HUDEP-2 (cell line): ENCODE measurements at regions not wholly inside any gene's neighbourhood (a gene's known extent, or its start where the extent isn't known, plus 50 kb on each side); places are given as distances from the start of the nearest gene placed in this dataset.
"Not testable (repeated sequence)": the region's sequence is repeated elsewhere in the genome, so short reads cannot be mapped to it uniquely, and the experiment has no call there.

ENCODE experiments used
- DNase-seq, 76 experiments: peaks; one replicate each; lab custom pipeline; 2025; ENCODE audit not compliant: unreplicated experiment in 76 of 76; lab: John Stamatoyannopoulos, UW

DNA sequence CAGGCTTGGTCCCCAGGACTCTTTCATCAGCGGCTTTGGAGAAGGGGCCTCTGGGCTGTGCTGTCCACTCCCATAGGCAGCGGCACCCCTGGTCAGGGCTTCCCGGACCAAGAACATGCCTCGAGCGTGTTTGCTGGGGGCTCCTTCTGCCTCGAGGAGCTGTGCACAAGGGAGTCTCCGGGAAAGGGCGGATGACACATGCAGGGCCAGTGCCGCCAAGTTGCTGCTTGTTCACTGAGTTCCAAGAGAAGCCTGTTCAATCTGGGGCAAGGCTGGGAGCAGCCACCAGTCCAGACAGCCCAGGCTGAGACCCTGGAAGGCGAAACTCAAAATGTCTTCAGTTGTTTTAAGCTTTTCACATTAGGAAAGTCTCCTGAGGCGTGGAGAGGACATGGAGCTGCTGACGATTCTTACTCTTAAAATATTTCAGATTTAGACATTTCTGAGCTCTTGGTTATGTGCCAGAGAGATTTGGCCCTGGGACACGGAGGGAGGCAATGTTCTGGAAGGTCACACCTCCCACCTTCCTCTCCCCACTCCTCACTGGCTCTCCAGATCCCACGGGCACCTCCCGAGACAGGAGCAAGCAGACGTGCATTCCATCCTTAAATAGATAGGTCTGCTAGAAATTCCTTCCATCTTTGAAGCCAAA, 84.5 kb upstream of the ZNF469 start:
- DNase-seq = no peak

DNA sequence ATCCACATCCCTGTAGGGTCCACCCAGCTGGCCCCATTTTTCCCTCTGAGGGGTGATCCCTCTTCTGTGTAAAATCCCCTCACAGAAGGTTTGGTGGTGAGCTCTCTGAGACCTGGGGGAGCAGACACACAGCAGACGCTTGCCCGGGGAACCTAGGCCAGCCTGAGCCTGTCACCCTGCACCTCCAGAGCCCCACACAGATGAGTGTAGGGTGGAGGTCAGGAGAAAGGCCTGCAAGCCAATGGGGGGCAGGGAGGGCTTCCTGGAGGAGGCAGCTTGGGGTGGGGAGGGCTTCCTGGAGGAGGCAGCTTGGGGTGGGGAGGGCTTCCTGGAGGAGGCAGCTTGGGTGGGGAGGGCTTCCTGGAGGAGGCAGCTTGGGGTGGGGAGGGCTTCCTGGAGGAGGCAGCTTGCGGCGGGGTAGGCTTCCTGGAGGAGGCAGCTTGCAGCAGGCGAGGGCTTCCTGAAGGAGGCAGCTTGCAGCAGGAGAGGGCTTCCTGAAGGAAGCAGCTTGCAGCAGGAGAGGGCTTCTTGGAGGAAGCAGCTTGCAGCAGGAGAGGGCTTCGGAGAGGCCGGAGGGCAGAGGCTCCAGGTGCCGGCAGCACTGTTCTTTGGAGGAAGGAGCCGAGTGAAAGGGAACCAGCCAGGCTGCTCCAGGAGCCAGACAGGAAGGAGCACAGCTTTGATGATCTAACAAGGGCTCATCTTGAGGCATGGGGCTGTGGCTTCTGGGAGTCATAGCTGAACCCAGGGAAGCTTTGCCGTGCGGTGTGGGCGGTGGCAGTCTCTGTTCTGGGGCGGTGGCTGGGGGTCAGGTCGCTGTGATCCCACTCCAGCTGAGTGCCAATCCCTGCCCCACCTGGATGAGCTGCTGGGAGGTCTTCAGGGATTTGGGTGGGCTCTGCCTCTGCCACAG, 83.7 kb upstream of the ZNF469 start:
- DNase-seq = no peak

- DNase-seq = no peak
Observed at GRCh38 chr16:88299751-88300462, 82.9 kb upstream of the ZNF469 start.

GRCh38 chr16:88300463-88300835, 82.3 kb upstream of the ZNF469 start:
- DNase-seq = no peak

DNA sequence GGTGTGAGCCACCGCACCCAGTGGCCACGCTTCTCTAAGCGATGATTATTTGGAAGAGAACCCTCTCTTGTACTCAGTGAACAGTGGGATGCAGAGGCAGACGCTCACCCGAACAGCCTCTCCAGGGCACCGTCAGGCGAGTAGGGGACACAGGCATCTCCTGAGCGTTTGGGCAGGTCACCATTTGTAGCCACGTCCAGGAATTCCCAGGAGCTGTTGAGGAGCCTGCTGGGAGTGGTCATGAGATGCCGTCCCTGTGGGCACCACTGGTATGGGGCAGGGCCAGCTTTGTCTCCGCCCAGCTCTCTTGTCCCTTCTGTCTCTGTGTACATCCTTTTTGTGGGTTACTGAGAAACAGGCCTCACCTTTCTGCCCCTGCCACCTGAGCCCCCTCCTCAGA, 81.3 kb upstream of the ZNF469 start:
- no peak for DNase-seq

- no peak for DNase-seq
Observed at GRCh38 chr16:88301886-88302285, 80.9 kb upstream of the ZNF469 start.

- DNase-seq = no peak
Observed at GRCh38 chr16:88302666-88303065, 80.1 kb upstream of the ZNF469 start.

GRCh38 chr16:88303405-88303804, 79.4 kb upstream of the ZNF469 start:
- DNase-seq = no peak

DNA sequence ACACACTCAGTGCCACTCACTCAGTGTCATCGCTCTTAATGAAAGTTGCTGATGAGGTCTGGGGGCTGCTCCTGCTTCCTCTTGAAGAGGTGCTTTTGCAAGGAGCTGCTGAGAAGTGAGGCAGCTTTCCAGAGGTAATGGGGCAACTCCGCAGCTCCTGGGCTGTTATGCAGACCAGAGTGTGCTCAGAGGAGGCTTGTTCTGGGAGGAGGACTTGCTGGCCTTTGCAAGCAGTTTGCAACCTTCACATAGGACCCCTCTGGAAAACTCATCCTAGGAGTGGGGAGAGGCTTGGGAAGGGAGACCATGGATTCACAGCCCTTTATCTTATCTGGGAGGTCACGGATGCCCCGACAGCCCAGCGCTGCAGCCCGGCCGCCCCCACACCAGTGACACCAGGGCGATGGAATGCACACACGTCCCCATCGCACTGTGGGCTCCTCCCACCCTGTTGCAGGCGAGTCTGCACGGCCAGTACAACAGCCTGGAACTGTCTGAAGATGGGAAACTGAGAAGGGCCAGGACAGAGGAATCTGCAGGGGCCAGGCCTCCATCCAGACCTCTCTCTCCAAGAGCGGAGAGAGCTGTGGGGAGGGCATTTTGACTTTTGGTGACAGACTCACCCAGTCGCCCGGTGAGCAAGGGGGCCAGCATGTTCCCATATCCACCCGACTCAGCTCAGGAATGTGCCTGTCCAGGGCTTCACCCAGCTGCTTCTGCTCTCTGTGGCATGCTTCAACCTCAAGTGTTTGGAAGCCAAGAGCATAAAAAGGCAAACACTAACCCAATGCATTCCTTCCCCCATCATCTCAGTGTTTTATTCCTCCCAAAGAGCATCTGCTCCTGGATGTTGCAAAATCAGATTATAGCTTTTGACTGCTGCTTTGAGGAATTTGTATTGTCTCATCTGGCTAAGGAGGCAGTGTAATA, 78.6 kb upstream of the ZNF469 start:
- DNase-seq = no peak

DNA sequence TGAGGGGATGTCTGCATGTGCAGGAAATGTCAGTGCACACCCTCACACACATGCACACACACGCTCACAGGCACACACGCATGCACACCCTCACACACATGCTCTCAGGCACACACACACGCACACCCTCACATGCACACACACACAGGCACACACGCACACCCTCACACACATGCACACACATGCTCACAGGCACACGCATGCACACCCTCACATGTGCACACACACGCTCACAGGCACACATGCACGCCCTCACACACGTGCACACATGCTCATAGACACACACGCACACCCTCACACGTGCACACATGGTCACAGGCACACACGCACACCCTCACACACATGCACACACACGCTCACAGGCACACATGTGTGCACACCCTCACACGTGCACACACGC, 77.6 kb upstream of the ZNF469 start:
- DNase-seq = no peak

DNA sequence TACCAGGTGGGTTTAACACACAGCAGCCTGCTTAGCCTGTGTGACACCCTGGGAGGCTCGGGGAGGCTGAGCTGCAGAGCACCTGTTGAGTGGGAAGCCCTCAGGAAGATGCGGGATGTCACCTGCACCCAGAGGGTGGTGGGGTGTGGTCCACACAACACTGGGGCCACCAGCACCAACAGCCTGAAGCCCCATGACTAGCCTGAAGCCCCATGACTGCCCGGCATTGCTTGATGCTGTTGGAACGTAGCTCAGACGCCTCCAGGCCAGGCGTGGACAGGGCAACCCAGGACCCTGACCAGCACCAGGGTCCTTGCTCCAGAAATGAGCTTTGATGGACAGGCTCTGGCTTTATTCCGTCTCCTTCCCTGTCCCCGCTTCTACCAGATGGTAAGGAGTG, 76.3 kb upstream of the ZNF469 start:
- DNase-seq = no peak

GRCh38 chr16:88306860-88307545, 75.8 kb upstream of the ZNF469 start:
- no peak for DNase-seq

DNA sequence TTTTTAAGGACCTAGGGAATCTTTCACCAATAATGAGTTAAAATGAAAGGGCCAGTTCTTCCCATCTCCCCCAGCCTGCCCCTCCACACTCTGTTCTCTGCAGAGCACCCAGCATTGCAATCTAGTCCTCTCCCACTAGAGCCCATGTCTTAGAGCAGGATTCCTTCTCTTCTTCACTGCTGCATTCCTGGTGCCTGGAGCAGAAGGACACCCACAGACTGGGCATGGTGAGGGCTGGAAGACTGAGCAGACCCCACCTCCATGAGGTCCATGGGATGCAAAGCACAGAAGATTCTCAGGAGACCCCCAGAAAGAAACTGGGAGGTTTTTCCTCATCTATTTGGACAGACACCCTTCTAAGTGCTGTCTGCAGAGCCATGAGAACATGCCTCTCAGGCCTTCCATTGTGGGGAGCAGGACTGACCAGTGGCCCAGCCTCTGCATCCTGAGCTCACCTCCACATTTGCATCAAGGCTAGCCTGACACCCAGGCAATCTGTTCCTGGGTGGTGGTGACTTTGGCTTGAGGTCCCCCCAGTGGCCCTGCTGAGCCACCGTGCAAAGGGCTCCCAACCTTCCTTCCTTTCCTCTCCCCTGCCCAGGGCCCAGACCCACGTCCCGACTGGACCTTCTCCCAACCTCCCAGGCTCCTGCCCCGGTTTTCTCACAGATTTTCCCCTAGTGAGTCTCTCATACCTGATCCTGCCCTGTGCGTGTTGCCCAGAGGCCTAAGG, 74.2 kb upstream of the ZNF469 start:
- peak in 1 of 76 experiments; percentile 10 for DNase-seq

- no peak for DNase-seq
Observed at GRCh38 chr16:88309174-88309907, 73.4 kb upstream of the ZNF469 start.

GRCh38 chr16:88309908-88310265, 72.9 kb upstream of the ZNF469 start:
- peak in 1 of 76 experiments; percentile 4 for DNase-seq

DNA sequence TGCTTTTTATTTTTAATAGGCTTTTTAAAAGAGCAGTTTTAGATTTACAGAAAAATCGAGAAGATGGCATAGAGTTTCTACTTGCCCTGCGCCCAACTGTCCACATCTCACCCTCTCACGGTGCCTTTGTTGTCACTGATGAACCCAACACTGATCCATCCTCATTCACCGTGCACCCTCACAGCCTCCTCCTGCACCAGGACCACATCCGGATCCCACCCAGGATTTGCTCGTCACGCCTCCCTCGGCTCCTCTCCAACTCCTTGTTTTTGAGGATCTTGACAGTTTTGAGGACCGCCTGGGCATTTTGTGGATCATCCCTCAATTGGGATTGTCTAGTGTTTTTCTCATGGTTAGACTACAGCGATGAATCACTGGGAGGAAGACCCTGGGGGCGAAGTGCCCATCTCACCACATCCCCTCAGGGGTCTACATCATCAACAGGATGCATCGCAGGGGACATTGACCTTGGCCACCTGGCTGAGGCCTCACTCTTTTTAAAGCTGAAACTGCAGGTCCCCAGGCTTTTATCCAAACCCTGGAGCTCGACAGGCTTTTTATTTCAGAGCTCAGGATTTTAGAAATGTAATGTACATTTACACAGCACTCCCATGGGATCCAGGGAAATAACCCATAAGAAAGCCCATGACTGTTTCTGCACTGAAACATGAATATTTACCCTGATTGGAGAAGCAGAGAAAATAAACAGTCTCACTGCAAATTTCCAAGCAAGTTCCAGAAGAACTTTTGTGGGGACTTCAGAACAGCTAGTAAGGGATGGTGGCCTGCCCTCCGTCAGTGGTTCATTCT, 71.8 kb upstream of the ZNF469 start:
- DNase-seq = no peak

DNA sequence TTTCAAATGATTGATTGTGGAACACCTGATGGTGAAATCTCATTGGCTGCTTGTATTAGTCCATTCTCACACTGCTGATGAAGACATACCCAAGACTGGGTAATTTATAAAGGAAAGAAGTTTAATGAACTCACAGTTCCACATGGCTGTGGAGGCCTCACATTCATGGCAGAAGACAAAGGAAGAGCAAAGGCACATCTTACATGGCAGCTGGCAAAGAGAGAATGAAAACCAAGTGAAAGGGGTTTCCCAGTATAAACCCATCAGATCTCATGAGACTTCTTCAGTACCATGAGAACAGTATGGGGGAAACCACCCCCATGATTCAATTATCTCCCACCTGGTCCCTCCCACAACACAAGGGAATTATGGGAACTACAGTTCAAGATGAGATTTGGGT, 70.9 kb upstream of the ZNF469 start:
- DNase-seq = not testable (repeated sequence)

DNA sequence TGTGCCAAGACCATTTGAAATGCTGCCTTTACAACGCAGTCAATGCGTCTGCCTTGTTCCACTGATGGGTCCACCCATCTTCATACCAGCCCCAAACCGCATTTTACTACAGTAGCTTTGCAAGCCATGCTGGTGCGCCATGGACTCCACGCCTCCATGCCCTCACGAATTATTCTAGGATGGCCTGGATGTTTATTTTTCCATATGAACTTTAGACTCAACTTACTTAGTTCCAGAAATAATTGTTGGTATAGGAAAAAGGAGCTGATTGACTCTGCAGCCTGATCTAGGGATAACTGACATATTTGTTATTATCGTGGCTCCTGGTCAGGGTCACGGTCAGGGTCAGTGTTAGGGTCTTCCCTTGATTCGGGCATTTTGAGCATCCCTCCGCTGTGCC, 70.0 kb upstream of the ZNF469 start:
- DNase-seq = no peak
